OCI-M2 (cell line): ENCODE measurements at regions not wholly inside any gene's neighbourhood (a gene's known extent, or its start where the extent isn't known, plus 50 kb on each side); places are given as distances from the start of the nearest gene placed in this dataset.

Experiments
- DNase-seq: peaks from one replicate; lab custom pipeline; 2025; ENCODE audit not compliant: unreplicated experiment; lab: John Stamatoyannopoulos, UW

GRCh38 chr6:149264629-149265028, 52.9 kb upstream of the TAB2 start:
- no peak for DNase-seq

GRCh38 chr6:149265945-149266344, 51.6 kb upstream of the TAB2 start:
- DNase-seq = no peak

- no peak for DNase-seq
Measured at GRCh38 chr6:149266659-149267058, 50.9 kb upstream of the TAB2 start.

GRCh38 chr6:149267072-149267471, 50.4 kb upstream of the TAB2 start:
- no peak for DNase-seq

GRCh38 chr6:149267513-149268043, 49.9 kb upstream of the TAB2 start:
- DNase-seq = no peak
